Smooth muscle cell (in vitro differentiated cells): ENCODE measurements at regions not wholly inside any gene's neighbourhood (a gene's known extent, or its start where the extent isn't known, plus 50 kb on each side); places are given as distances from the start of the nearest gene placed in this dataset.

Experiments used
- DNase-seq: peaks from one replicate; lab custom pipeline; 2025; ENCODE audit not compliant: unreplicated experiment; lab: John Stamatoyannopoulos, UW
- H2AFZ ChIP-seq: fragments of 200-600 bp; sonication (generic); 2 replicates; pipeline ENCODE4 v1.6.0; 2016; ENCODE audit warnings: antibody characterized with exemption, low read depth, mild to moderate bottlenecking
- H3F3A ChIP-seq: fragments of 200-600 bp; sonication (generic); 2 replicates; pipeline ENCODE4 v1.6.0; 2017; ENCODE audit warnings: antibody characterized with exemption, low read depth
- H3K27ac ChIP-seq: fragments of 200-600 bp; sonication (generic); 2 replicates; pipeline ENCODE4 v1.5.1; 2016; ENCODE audit warnings: low read depth, mild to moderate bottlenecking
- H3K27me3 ChIP-seq: fragments of 200-600 bp; sonication (generic); 2 replicates; pipeline ENCODE4 v1.6.1; 2016; ENCODE audit warnings: low read depth, mild to moderate bottlenecking
- H3K36me3 ChIP-seq: fragments of 200-600 bp; sonication (generic); 2 replicates; pipeline ENCODE4 v1.5.1; 2016; ENCODE audit warnings: low read depth
- H3K4me1 ChIP-seq: fragments of 200-600 bp; sonication (generic); 2 replicates; pipeline ENCODE4 v1.5.1; 2016; ENCODE audit warnings: low read depth
- H3K4me2 ChIP-seq: fragments of 200-600 bp; sonication (generic); 2 replicates; pipeline ENCODE4 v1.6.0; 2016; ENCODE audit warnings: mild to moderate bottlenecking
- H3K4me3 ChIP-seq: fragments of 200-600 bp; sonication (generic); 2 replicates; pipeline ENCODE4 v1.5.1; 2016; ENCODE audit warnings: mild to moderate bottlenecking
- H3K79me2 ChIP-seq: fragments of 200-600 bp; sonication (generic); 2 replicates; pipeline ENCODE4 v1.6.0; 2016; ENCODE audit warnings: low read depth, mild to moderate bottlenecking
- H3K9ac ChIP-seq: fragments of 200-600 bp; sonication (generic); 2 replicates; pipeline ENCODE4 v1.6.0; 2016; ENCODE audit warnings: low read depth
- H3K9me3 ChIP-seq: fragments of 200-600 bp; sonication (generic); replicated peaks from 2 replicates; pipeline ENCODE4 v1.5.1; 2016; ENCODE audit warnings: low read depth
- H4K20me1 ChIP-seq: fragments of 200-600 bp; sonication (generic); 2 replicates; pipeline ENCODE4 v1.6.0; 2016; ENCODE audit warnings: low read depth
- WGBS: methylation state at CpG from one replicate; pipeline ENCODE4 v1.1.7; 2016; ENCODE audit warnings: low lambda C conversion rate; 5-methylcytosine and 5-hydroxymethylcytosine counted together
- TF ChIP-seq, protein P1 (sequence below): fragments of 200-600 bp; sonication (generic); IDR thresholded peaks from 2 replicates; pipeline ENCODE4 v1.5.1; 2017; ENCODE audit warnings: borderline replicate concordance, mild to moderate bottlenecking, antibody characterized with exemption; ENCODE audit not compliant: insufficient read depth, poor library complexity, severe bottlenecking

- no peaks in the 10 kb centered on the region for H3K79me2 ChIP-seq
- no peaks in the 10 kb centered on the region for H4K20me1 ChIP-seq
- no peak for DNase-seq
- no peaks in the 10 kb centered on the region for H3K4me1 ChIP-seq
- no peaks in the 10 kb centered on the region for H3K9me3 ChIP-seq
- no peak overlapping the region for H3K27ac ChIP-seq
- H3K4me2 ChIP-seq: no peak overlapping the region
- no peak overlapping the region for H2AFZ ChIP-seq
- TF ChIP-seq, protein P1, sequence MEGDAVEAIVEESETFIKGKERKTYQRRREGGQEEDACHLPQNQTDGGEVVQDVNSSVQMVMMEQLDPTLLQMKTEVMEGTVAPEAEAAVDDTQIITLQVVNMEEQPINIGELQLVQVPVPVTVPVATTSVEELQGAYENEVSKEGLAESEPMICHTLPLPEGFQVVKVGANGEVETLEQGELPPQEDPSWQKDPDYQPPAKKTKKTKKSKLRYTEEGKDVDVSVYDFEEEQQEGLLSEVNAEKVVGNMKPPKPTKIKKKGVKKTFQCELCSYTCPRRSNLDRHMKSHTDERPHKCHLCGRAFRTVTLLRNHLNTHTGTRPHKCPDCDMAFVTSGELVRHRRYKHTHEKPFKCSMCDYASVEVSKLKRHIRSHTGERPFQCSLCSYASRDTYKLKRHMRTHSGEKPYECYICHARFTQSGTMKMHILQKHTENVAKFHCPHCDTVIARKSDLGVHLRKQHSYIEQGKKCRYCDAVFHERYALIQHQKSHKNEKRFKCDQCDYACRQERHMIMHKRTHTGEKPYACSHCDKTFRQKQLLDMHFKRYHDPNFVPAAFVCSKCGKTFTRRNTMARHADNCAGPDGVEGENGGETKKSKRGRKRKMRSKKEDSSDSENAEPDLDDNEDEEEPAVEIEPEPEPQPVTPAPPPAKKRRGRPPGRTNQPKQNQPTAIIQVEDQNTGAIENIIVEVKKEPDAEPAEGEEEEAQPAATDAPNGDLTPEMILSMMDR: no peak
- no peak overlapping the region for H3K9ac ChIP-seq
- no peaks in the 10 kb centered on the region for H3K27me3 ChIP-seq
- H3K4me3 ChIP-seq: no peak overlapping the region
- H3F3A ChIP-seq: no peaks in the 10 kb centered on the region
- H3K36me3 ChIP-seq: no peaks in the 10 kb centered on the region
These were observed 370.9 kb downstream of the MRPS30 start for GRCh38 chr5:45179686-45180085.

GRCh38 chr5:45189042-45189441, 380.3 kb downstream of the MRPS30 start:
- no peak for DNase-seq
- H3K27me3 ChIP-seq: no peaks in the 10 kb centered on the region
- no peak overlapping the region for H3K4me3 ChIP-seq
- no peak overlapping the region for H3K4me2 ChIP-seq
- H2AFZ ChIP-seq: no peak overlapping the region
- no peaks in the 10 kb centered on the region for H4K20me1 ChIP-seq
- no peaks in the 10 kb centered on the region for H3K79me2 ChIP-seq
- no peak overlapping the region for H3K9ac ChIP-seq
- no peaks in the 10 kb centered on the region for H3K4me1 ChIP-seq
- H3K36me3 ChIP-seq: no peaks in the 10 kb centered on the region
- TF ChIP-seq, protein P1: no peak
- H3F3A ChIP-seq: no peaks in the 10 kb centered on the region
- no peak overlapping the region for H3K27ac ChIP-seq
- no peaks in the 10 kb centered on the region for H3K9me3 ChIP-seq

DNA sequence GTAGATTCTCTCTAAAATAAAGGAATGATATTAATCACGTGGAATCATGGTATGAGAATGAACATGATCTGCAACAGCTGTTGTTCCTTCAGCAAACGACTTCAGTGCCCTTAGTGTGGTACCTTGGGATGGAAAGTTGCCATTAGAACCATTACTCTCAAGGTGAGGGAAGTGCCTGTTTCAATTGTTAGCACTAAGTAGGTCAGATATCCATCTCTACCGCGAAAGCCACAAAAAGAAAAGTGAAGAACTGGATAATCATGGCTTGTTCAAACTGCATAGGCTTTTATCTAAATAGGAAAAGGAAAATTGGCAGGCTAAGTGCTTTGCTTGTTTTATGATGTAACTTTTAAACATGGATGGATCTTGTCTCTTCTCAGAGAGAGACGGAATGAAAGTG, 380.7 kb downstream of the MRPS30 start:
- no peak for DNase-seq
- no peaks in the 10 kb centered on the region for H3K27me3 ChIP-seq
- H3K9me3 ChIP-seq: no peaks in the 10 kb centered on the region
- H3K4me3 ChIP-seq: no peak overlapping the region
- no peak overlapping the region for H2AFZ ChIP-seq
- H3K79me2 ChIP-seq: no peaks in the 10 kb centered on the region
- 72% methylated on average over 5 of the region's 5 CpGs for WGBS
- no peaks in the 10 kb centered on the region for H3K36me3 ChIP-seq
- no peaks in the 10 kb centered on the region for H3F3A ChIP-seq
- H3K9ac ChIP-seq: no peak overlapping the region
- no peak overlapping the region for H3K27ac ChIP-seq
- H3K4me2 ChIP-seq: no peak overlapping the region
- TF ChIP-seq, protein P1: no peak
- no peaks in the 10 kb centered on the region for H4K20me1 ChIP-seq
- H3K4me1 ChIP-seq: no peaks in the 10 kb centered on the region

DNA sequence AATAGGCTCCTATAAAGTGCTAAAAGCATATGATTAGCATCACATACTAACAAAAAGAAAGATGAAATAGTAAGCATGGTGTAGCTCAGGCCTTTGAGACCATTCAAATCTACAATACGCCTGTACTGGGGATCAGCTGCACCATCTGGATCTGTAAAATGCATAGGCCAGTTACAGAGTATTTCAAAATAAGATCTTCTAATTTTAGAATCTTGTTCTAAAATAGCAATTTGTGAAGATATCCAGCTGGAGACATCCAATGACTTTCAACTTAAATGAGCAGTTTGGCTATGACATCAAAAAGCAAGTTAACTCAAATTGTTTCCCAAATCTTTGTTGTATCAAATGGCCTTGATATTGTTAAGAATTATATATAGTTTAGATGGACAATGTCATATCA, 386.3 kb downstream of the MRPS30 start:
- no peak overlapping the region for H3K9ac ChIP-seq
- no peaks in the 10 kb centered on the region for H3K79me2 ChIP-seq
- H3K4me2 ChIP-seq: no peak overlapping the region
- H3K4me1 ChIP-seq: no peaks in the 10 kb centered on the region
- no peaks in the 10 kb centered on the region for H3F3A ChIP-seq
- WGBS: 85% methylated on average over 1 of the region's 1 CpG
- no peaks in the 10 kb centered on the region for H3K27me3 ChIP-seq
- no peaks in the 10 kb centered on the region for H3K9me3 ChIP-seq
- H3K27ac ChIP-seq: no peak overlapping the region
- TF ChIP-seq, protein P1: no peak
- no peak overlapping the region for H3K4me3 ChIP-seq
- no peaks in the 10 kb centered on the region for H3K36me3 ChIP-seq
- H2AFZ ChIP-seq: no peak overlapping the region
- H4K20me1 ChIP-seq: no peaks in the 10 kb centered on the region
- no peak for DNase-seq
